CD4-positive, alpha-beta T cell (primary cell): ENCODE measurements at regions not wholly inside any gene's neighbourhood (a gene's known extent, or its start where the extent isn't known, plus 50 kb on each side); places are given as distances from the start of the nearest gene placed in this dataset.

Experiments used
- ATAC-seq: fragments of 200-7000 bp; cut with Tn5 transposase; one replicate; pipeline ENCODE4 v1.10.0; 2022; ENCODE audit warnings: mild to moderate bottlenecking; ENCODE audit not compliant: poor library complexity
- CTCF ChIA-PET: fragments of 350-600 bp; sonication (Branson Sonifier 250); formaldehyde crosslinking; loops from one replicate; lab custom pipeline; 2021; ENCODE audit warnings: antibody characterized with exemption, inconsistent platforms; lab: Charles Lee
- POLR2A ChIA-PET: fragments of 350-600 bp; sonication (Branson Sonifier 250); formaldehyde crosslinking; loops from one replicate; lab custom pipeline; 2021; ENCODE audit warnings: antibody characterized with exemption, inconsistent platforms; lab: Charles Lee
- DNase-seq, 14 experiments: peaks; one replicate each; pipeline ENCODE4 v3.0.0-alpha.2; 2013 to 2020; ENCODE audit warnings: mixed read lengths in 2 of 14
- H3K27ac ChIP-seq, 2 donors: one replicate each; pipeline versions ENCODE4 v1.5.1 to v1.7.0; 2013; ENCODE audit warnings: low read length in 2 of 2, low read depth in 1 of 2, mild to moderate bottlenecking in 1 of 2
- H3K27me3 ChIP-seq, 2 experiments: 1 replicate in 1 of 2; 2 replicates in 1 of 2; pipeline versions ENCODE4 v1.6.1 to v1.7.0; 2013; ENCODE audit warnings: low read length in 2 of 2, control low read depth in 1 of 2, mild to moderate bottlenecking in 1 of 2, moderate library complexity in 1 of 2; ENCODE audit not compliant: insufficient read depth in 2 of 2, control insufficient read depth in 1 of 2
- H3K36me3 ChIP-seq: one replicate; pipeline ENCODE4 v1.6.1; 2013; ENCODE audit warnings: low read length, control low read depth; ENCODE audit not compliant: insufficient read depth
- H3K4me1 ChIP-seq: one replicate; pipeline ENCODE4 v1.6.1; 2013; ENCODE audit warnings: low read length, control low read depth; ENCODE audit not compliant: insufficient read depth
- H3K4me3 ChIP-seq: one replicate; pipeline ENCODE4 v1.5.1; 2013; ENCODE audit warnings: mild to moderate bottlenecking, low read length, moderate library complexity
- H3K9me3 ChIP-seq, 2 experiments: 1 replicate in 1 of 2; 2 replicates in 1 of 2; pipeline versions ENCODE4 v1.6.1 to v1.7.0; 2013; ENCODE audit warnings: low read length in 2 of 2, mild to moderate bottlenecking in 2 of 2, control low read depth in 1 of 2, moderate library complexity in 1 of 2; ENCODE audit not compliant: control insufficient read depth in 1 of 2, insufficient read depth in 1 of 2
- H3K27ac Mint-ChIP-seq: one replicate; pipeline ENCODE4 v1.8.0; 2020; ENCODE audit warnings: mixed read lengths
- H3K27me3 Mint-ChIP-seq: one replicate; pipeline ENCODE4 v1.8.0; 2021; ENCODE audit warnings: mixed read lengths
- H3K36me3 Mint-ChIP-seq: one replicate; pipeline ENCODE4 v1.8.0; 2021; ENCODE audit warnings: low read depth, mixed read lengths
- H3K4me1 Mint-ChIP-seq: one replicate; pipeline ENCODE4 v1.8.0; 2021; ENCODE audit warnings: low read depth, mixed read lengths
- H3K4me3 Mint-ChIP-seq: one replicate; pipeline ENCODE4 v1.8.0; 2020; ENCODE audit warnings: mild to moderate bottlenecking, mixed read lengths
- H3K9me3 Mint-ChIP-seq: one replicate; pipeline ENCODE4 v1.8.0; 2020; ENCODE audit warnings: mixed read lengths
- CTCF ChIP-seq: fragments of 200-600 bp; IDR thresholded peaks from one replicate; pipeline ENCODE4 v1.8.0; 2022; ENCODE audit warnings: antibody characterized with exemption, mild to moderate bottlenecking
- intact Hi-C, 2 experiments: fragments of 100-400 bp; cut with DNase I in 1 of 2; cut with micrococcal nuclease in 1 of 2; formaldehyde crosslinking; loops; one replicate each; pipeline versions ENCODE4 v1.15.1 to v1.9.0; 2023 to 2025; cut with DNase I, micrococcal nuclease

GRCh38 chr22:42326301-42326700 is 55.8 kb upstream of the TCF20 start:
- ChIA-PET CTCF (no interaction called here), POLR2A (no interaction called here)
- TF ChIP-seq CTCF, result no peak
- H3K27ac ChIP-seq, result no peak overlapping the region
- Mint-ChIP-seq H3K27me3 (no peaks in the 10 kb centered on the region), H3K27ac (no peak overlapping the region), H3K4me1 (peaks cover 58% of the 10 kb centered on the region), H3K9me3 (no peaks in the 10 kb centered on the region), H3K36me3 (no peaks in the 10 kb centered on the region), H3K4me3 (peak overlapping the region; percentile 34)
- no peaks in the 10 kb centered on the region for H3K9me3 ChIP-seq
- DNase-seq (no peak), ATAC-seq (no peak)
- H3K4me1 ChIP-seq, result peaks cover 48% of the 10 kb centered on the region
- H3K36me3 ChIP-seq, result no peaks in the 10 kb centered on the region
- no peaks in the 10 kb centered on the region for H3K27me3 ChIP-seq
- H3K4me3 ChIP-seq, result no peak overlapping the region
- intact Hi-C loops, result no loop called here

GRCh38 chr22:42324990-42325710 is 54.7 kb upstream of the TCF20 start:
- H3K9me3 Mint-ChIP-seq, result no peaks in the 10 kb centered on the region
- peak overlapping the region; percentile 65 for H3K27ac Mint-ChIP-seq
- H3K4me3 Mint-ChIP-seq, result peak overlapping the region; percentile 30
- H3K27me3 ChIP-seq, result no peaks in the 10 kb centered on the region
- no peaks in the 10 kb centered on the region for H3K27me3 Mint-ChIP-seq
- DNase-seq (peak in 2 of 14 experiments; percentile 27 to 57), ATAC-seq (peak; percentile 57)
- intact Hi-C loops, result no loop called here
- H3K9me3 ChIP-seq, result no peaks in the 10 kb centered on the region
- H3K36me3 ChIP-seq, result no peaks in the 10 kb centered on the region
- H3K4me3 ChIP-seq, result no peak overlapping the region
- ChIA-PET CTCF (no interaction called here), POLR2A (interaction anchor here (0.9 to 1.5 kb wide), 4 partner anchors 10 to 38 kb away, joined by 3 to 8 read pairs (median 4); no protein-coding TSS in a partner anchor)
- H3K36me3 Mint-ChIP-seq, result no peaks in the 10 kb centered on the region
- no peak for TF ChIP-seq CTCF
- H3K27ac ChIP-seq, result peak overlapping the region in 1 of 2 donors; percentile 16
- peaks cover 50% of the 10 kb centered on the region for H3K4me1 Mint-ChIP-seq
- H3K4me1 ChIP-seq, result peaks cover 48% of the 10 kb centered on the region

GRCh38 chr22:42324566-42324965 is 54.1 kb upstream of the TCF20 start:
- Mint-ChIP-seq H3K27ac (peak overlapping the region; percentile 65), H3K4me1 (peaks cover 49% of the 10 kb centered on the region), H3K9me3 (no peaks in the 10 kb centered on the region), H3K4me3 (no peak overlapping the region), H3K36me3 (no peaks in the 10 kb centered on the region), H3K27me3 (no peaks in the 10 kb centered on the region)
- TF ChIP-seq CTCF, result no peak
- intact Hi-C loops, result no loop called here
- ATAC-seq, result no peak
- DNase-seq, result no peak
- CTCF ChIA-PET, result no interaction called here
- Histone ChIP-seq H3K4me1 (peaks cover 48% of the 10 kb centered on the region), H3K4me3 (no peak overlapping the region), H3K9me3 (no peaks in the 10 kb centered on the region), H3K27me3 (no peaks in the 10 kb centered on the region), H3K36me3 (no peaks in the 10 kb centered on the region), H3K27ac (peak overlapping the region in 1 of 2 donors; percentile 16)
- POLR2A ChIA-PET, result interaction anchor here (0.9 to 1.5 kb wide), 4 partner anchors 10 to 37 kb away, joined by 3 to 8 read pairs (median 4); no protein-coding TSS in a partner anchor
